WTC11 (cell line): ENCODE measurements at regions not wholly inside any gene's neighbourhood (a gene's known extent, or its start where the extent isn't known, plus 50 kb on each side); places are given as distances from the start of the nearest gene placed in this dataset.

Experiments
- ATAC-seq: fragments of 200-7000 bp; cut with Tn5 transposase; 2 replicates; pipeline ENCODE4 v1.10.0; 2021; ENCODE audit warnings: mild to moderate bottlenecking, moderate library complexity
- CTCF ChIA-PET: fragments of 300-600 bp; sonication (Branson Sonifier 250); formaldehyde crosslinking; loops from one replicate; lab custom pipeline; 2021; ENCODE audit warnings: antibody characterized with exemption; lab: Charles Lee
- POLR2A ChIA-PET: fragments of 350-600 bp; sonication (Branson Sonifier 250); formaldehyde crosslinking; loops from one replicate; lab custom pipeline; 2021; ENCODE audit warnings: antibody characterized with exemption; lab: Charles Lee
- DNase-seq: peaks from one replicate; pipeline ENCODE4 v3.0.0; 2021; ENCODE audit warnings: low spot score
- H3K27ac Mint-ChIP-seq: 2 replicates; pipeline ENCODE4 v1.8.0; 2021; ENCODE audit warnings: mixed read lengths
- H3K27me3 Mint-ChIP-seq: 2 replicates; pipeline ENCODE4 v1.8.0; 2021; ENCODE audit warnings: low read depth, mild to moderate bottlenecking, moderate library complexity, mixed read lengths
- H3K36me3 Mint-ChIP-seq: 2 replicates; pipeline ENCODE4 v1.8.0; 2021; ENCODE audit warnings: mixed read lengths
- H3K4me1 Mint-ChIP-seq: 2 replicates; pipeline ENCODE4 v1.8.0; 2022; ENCODE audit warnings: mixed read lengths
- H3K4me3 Mint-ChIP-seq: 2 replicates; pipeline ENCODE4 v1.8.0; 2021; ENCODE audit warnings: mild to moderate bottlenecking, moderate library complexity, mixed read lengths
- H3K9me3 Mint-ChIP-seq: 2 replicates; pipeline ENCODE4 v1.8.0; 2021; ENCODE audit warnings: mixed read lengths
- E2F4 ChIP-seq: sonication (generic); formaldehyde crosslinking; IDR thresholded peaks from 2 replicates; pipeline ENCODE4 v1.8.1; 2022; ENCODE audit warnings: low read depth, mild to moderate bottlenecking, moderate library complexity, missing genetic modification reagents, borderline replicate concordance
- JAZF1 ChIP-seq: fragments of 250-450 bp; sonication (Bioruptor Pico); IDR thresholded peaks from 2 replicates; pipeline ENCODE4 v1.9.0; 2021; ENCODE audit warnings: moderate library complexity, mild to moderate bottlenecking, inconsistent platforms
- MAX ChIP-seq: sonication (generic); formaldehyde crosslinking; IDR thresholded peaks from 2 replicates; pipeline ENCODE4 v1.8.0; 2022; ENCODE audit warnings: mild to moderate bottlenecking, missing genetic modification reagents
- MLX ChIP-seq: sonication (generic); formaldehyde crosslinking; IDR thresholded peaks from 2 replicates; pipeline ENCODE4 v1.8.1; 2023; ENCODE audit warnings: mild to moderate bottlenecking, missing genetic modification reagents, moderate library complexity
- MXD4 ChIP-seq: fragments of 250-450 bp; sonication (Bioruptor Pico); IDR thresholded peaks from 2 replicates; pipeline ENCODE4 v1.8.0; 2021; ENCODE audit warnings: mild to moderate bottlenecking, moderate library complexity, borderline replicate concordance
- NR3C1 ChIP-seq: sonication (generic); formaldehyde crosslinking; conservative IDR thresholded peaks from 2 replicates; pipeline ENCODE4 v1.8.1; 2023; ENCODE audit warnings: low read depth, mild to moderate bottlenecking, missing genetic modification reagents
- RELA ChIP-seq: sonication (generic); formaldehyde crosslinking; IDR thresholded peaks from 2 replicates; pipeline ENCODE4 v1.8.1; 2022; ENCODE audit warnings: missing genetic modification reagents, mild to moderate bottlenecking, borderline replicate concordance
- RORB ChIP-seq: fragments of 250-450 bp; sonication (Bioruptor Pico); IDR thresholded peaks from 2 replicates; pipeline ENCODE4 v1.9.0; 2021; ENCODE audit warnings: mild to moderate bottlenecking
- SMAD4 ChIP-seq: sonication (generic); formaldehyde crosslinking; IDR thresholded peaks from 2 replicates; pipeline ENCODE4 v1.8.0; 2022; ENCODE audit warnings: mild to moderate bottlenecking, missing genetic modification reagents
- SOX15 ChIP-seq: fragments of 250-450 bp; sonication (Bioruptor Pico); IDR thresholded peaks from 2 replicates; pipeline ENCODE4 v1.9.0; 2021; ENCODE audit warnings: mild to moderate bottlenecking
- TCF7 ChIP-seq: sonication (generic); formaldehyde crosslinking; IDR thresholded peaks from 2 replicates; pipeline ENCODE4 v1.8.0; 2022; ENCODE audit warnings: mild to moderate bottlenecking, low read depth, missing genetic modification reagents, moderate library complexity
- TEAD1 ChIP-seq: sonication (generic); formaldehyde crosslinking; IDR thresholded peaks from 2 replicates; pipeline ENCODE4 v1.8.0; 2022; ENCODE audit warnings: mild to moderate bottlenecking, missing genetic modification reagents
- TP53 ChIP-seq: sonication (generic); formaldehyde crosslinking; IDR thresholded peaks from 2 replicates; pipeline ENCODE4 v1.8.1; 2023; ENCODE audit warnings: mild to moderate bottlenecking, missing genetic modification reagents
- TF ChIP-seq, protein P1 (sequence below): sonication (generic); formaldehyde crosslinking; IDR thresholded peaks from 2 replicates; pipeline ENCODE4 v1.8.0; 2023; ENCODE audit warnings: missing genetic modification reagents
- TF ChIP-seq, protein P2 (sequence below): fragments of 250-450 bp; sonication (Bioruptor Pico); IDR thresholded peaks from 2 replicates; pipeline ENCODE4 v2.1.2; 2022; ENCODE audit warnings: mild to moderate bottlenecking, moderate library complexity
- TF ChIP-seq, protein P3 (sequence below): sonication (generic); formaldehyde crosslinking; conservative IDR thresholded peaks from 2 replicates; pipeline ENCODE4 v1.8.1; 2022; ENCODE audit warnings: mild to moderate bottlenecking, missing genetic modification reagents
- TF ChIP-seq, protein P4 (sequence below): sonication (generic); formaldehyde crosslinking; IDR thresholded peaks from 2 replicates; pipeline ENCODE4 v1.8.1; 2023; ENCODE audit warnings: mild to moderate bottlenecking, missing genetic modification reagents

DNA sequence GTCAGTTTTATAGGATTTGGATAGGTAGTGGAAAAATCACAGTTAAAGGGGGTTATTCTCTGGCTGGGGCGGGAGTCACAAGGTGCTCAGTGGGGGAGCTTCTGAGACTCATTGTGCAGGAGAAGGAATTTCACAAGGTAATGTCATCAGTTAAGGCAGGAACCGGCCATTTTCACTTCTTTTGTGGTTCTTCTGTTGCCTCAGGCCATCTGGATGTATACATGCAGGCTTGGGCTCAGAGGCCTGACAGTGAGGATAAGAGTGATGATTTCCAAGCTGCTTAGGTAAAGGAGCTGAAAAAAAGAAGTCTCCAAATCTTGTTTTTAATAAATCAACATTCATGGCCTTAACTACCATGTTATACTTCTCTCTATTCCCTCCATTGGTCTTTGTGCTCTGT, 622.9 kb upstream of the ID4 start (continued):
- TF ChIP-seq TCF7 (CRISPR knock-in tag) (no peak), SMAD4 (CRISPR knock-in tag) (no peak)
- TF ChIP-seq, protein P1, sequence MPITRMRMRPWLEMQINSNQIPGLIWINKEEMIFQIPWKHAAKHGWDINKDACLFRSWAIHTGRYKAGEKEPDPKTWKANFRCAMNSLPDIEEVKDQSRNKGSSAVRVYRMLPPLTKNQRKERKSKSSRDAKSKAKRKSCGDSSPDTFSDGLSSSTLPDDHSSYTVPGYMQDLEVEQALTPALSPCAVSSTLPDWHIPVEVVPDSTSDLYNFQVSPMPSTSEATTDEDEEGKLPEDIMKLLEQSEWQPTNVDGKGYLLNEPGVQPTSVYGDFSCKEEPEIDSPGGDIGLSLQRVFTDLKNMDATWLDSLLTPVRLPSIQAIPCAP (CRISPR knock-in tag) = no peak
- TF ChIP-seq, all 79 proteins: peak for 0

DNA sequence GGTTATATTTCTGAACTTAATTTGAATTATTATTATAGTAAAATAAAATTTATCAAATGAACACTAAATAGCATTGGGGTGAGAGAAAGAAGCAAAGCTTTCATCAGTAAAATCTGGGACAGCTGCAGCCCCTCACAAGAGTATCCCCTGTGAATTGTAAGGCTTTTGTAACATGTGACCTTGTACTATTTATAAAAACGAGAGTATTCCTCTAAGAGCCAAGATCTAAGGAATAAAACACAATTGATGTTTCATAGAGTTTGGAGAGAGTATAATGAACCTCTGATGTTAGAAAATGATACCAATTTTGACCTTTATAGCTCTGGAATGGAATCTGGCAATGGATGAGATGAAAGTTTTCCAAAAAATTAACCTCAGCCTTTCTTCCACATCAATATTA, 617.2 kb upstream of the ID4 start:
- Mint-ChIP-seq H3K4me1 (no peaks in the 10 kb centered on the region), H3K27ac (no peak overlapping the region)
- CTCF ChIA-PET = no interaction called here
- no peak for ATAC-seq
- TF ChIP-seq TEAD1 (CRISPR knock-in tag) (no peak), MLX (CRISPR knock-in tag) (no peak)
- TF ChIP-seq, all 79 proteins: peak for 0
- H3K27me3 Mint-ChIP-seq = no peaks in the 10 kb centered on the region
- H3K4me3 Mint-ChIP-seq = no peak overlapping the region
- DNase-seq = no peak
- peaks cover 13% of the 10 kb centered on the region for H3K9me3 Mint-ChIP-seq
- POLR2A ChIA-PET = no interaction called here
- peaks cover 6% of the 10 kb centered on the region for H3K36me3 Mint-ChIP-seq

DNA sequence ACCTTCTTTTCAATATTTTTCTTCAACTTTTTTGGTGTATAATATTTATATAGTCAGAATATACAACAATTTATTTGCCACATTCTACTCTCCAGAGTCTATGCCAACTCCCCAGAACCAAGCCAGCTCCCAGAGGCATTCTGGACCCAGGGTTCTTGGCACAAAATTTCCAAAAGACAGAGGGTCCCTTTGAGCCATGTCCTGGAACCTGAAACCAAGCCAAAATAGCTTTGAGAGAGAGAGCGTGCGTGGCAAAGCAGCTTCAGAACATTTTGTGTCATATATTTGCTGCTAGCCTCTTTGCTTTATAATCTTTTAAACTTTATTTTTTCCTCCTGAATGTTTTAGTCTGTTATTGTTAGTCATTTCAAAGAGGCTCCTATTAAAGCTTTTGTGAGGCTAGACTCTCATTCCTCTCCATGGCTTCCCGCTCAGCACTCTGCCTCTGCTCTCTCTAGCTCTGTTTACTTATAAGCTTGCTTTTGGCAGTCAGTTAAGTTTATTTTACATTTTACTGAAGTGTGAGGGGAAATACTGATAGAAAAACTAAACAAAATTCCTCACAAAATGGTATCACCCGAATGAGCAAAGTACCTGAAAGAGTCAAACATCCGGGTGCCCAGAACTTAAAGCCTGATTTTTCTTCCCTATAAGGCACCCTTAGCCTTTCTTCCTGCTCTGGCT, 605.1 kb upstream of the ID4 start:
- ChIA-PET CTCF (interaction anchor here (0.5 to 3.1 kb wide), 4 partner anchors 15 to 220 kb away, joined by 3 to 8 read pairs (median 3); no protein-coding TSS in a partner anchor), POLR2A (no interaction called here)
- H3K9me3 Mint-ChIP-seq = peaks cover 2% of the 10 kb centered on the region; the same call in 1 of the 2 replicates
- H3K4me3 Mint-ChIP-seq = no peak overlapping the region
- TF ChIP-seq, protein P2, sequence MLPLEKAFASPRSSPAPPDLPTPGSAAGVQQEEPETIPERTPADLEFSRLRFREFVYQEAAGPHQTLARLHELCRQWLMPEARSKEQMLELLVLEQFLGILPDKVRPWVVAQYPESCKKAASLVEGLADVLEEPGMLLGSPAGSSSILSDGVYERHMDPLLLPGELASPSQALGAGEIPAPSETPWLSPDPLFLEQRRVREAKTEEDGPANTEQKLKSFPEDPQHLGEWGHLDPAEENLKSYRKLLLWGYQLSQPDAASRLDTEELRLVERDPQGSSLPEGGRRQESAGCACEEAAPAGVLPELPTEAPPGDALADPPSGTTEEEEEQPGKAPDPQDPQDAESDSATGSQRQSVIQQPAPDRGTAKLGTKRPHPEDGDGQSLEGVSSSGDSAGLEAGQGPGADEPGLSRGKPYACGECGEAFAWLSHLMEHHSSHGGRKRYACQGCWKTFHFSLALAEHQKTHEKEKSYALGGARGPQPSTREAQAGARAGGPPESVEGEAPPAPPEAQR = no peak
- TF ChIP-seq MLX (CRISPR knock-in tag) (no peak), SOX15 (no peak), MXD4 (no peak), RORB (CRISPR knock-in tag) (no peak), MAX (CRISPR knock-in tag) (no peak), E2F4 (CRISPR knock-in tag) (no peak), JAZF1 (CRISPR knock-in tag) (no peak)
- TF ChIP-seq, protein P3, sequence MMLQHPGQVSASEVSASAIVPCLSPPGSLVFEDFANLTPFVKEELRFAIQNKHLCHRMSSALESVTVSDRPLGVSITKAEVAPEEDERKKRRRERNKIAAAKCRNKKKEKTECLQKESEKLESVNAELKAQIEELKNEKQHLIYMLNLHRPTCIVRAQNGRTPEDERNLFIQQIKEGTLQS (CRISPR knock-in tag) = no peak
- ATAC-seq (no peak), DNase-seq (no peak)
- H3K36me3 Mint-ChIP-seq = no peaks in the 10 kb centered on the region; the same call in 1 of the 2 replicates
- H3K4me1 Mint-ChIP-seq = peaks cover 3% of the 10 kb centered on the region; the same call in 1 of the 2 replicates
- no peaks in the 10 kb centered on the region for H3K27me3 Mint-ChIP-seq
- H3K27ac Mint-ChIP-seq = no peak overlapping the region

GRCh38 chr6:19245656-19246055, 591.5 kb upstream of the ID4 start:
- DNase-seq (no peak), ATAC-seq (no peak)
- H3K27me3 Mint-ChIP-seq = peaks cover 94% of the 10 kb centered on the region
- no peak for TF ChIP-seq NR3C1
- no peak for TF ChIP-seq RELA (CRISPR knock-in tag)
- no peak for TF ChIP-seq TP53 (CRISPR knock-in tag)
- TF ChIP-seq SOX15 = no peak
- TF ChIP-seq, protein P4, sequence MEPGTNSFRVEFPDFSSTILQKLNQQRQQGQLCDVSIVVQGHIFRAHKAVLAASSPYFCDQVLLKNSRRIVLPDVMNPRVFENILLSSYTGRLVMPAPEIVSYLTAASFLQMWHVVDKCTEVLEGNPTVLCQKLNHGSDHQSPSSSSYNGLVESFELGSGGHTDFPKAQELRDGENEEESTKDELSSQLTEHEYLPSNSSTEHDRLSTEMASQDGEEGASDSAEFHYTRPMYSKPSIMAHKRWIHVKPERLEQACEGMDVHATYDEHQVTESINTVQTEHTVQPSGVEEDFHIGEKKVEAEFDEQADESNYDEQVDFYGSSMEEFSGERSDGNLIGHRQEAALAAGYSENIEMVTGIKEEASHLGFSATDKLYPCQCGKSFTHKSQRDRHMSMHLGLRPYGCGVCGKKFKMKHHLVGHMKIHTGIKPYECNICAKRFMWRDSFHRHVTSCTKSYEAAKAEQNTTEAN = no peak
- H3K4me1 Mint-ChIP-seq = peaks cover 7% of the 10 kb centered on the region
- H3K36me3 Mint-ChIP-seq = peaks cover 17% of the 10 kb centered on the region
- ChIA-PET POLR2A (no interaction called here), CTCF (no interaction called here)
- H3K9me3 Mint-ChIP-seq = peaks cover 23% of the 10 kb centered on the region
- no peak overlapping the region for H3K4me3 Mint-ChIP-seq
- no peak overlapping the region for H3K27ac Mint-ChIP-seq
